Endothelial cell of umbilical vein (primary cell): ENCODE measurements at regions not wholly inside any gene's neighbourhood (a gene's known extent, or its start where the extent isn't known, plus 50 kb on each side); places are given as distances from the start of the nearest gene placed in this dataset.

ENCODE experiments used
- BruUV-seq: library from RNA; stranded (reverse); fragments of 400-500 nt; replicated peaks from 2 replicates; lab custom pipeline; 2021; lab: Mats Ljungman, UMichigan
- CTCF ChIA-PET: fragments of 300-600, 350-600 bp; sonication (Branson Sonifier 250); formaldehyde crosslinking; loops from one replicate; lab custom pipeline; 2021; ENCODE audit warnings: antibody characterized with exemption, inconsistent platforms; lab: Charles Lee
- POLR2A ChIA-PET: fragments of 300-600, 350-600 bp; sonication (Branson Sonifier 250); formaldehyde crosslinking; loops from one replicate; lab custom pipeline; 2021; ENCODE audit warnings: antibody characterized with exemption, inconsistent platforms; lab: Charles Lee
- DNase-seq: peaks from one replicate; pipeline ENCODE4 v3.0.0-alpha.2; 2011; ENCODE audit warnings: low read depth, low spot score
- FAIRE-seq: peaks from 2 replicates; lab custom pipeline; 2011; peaks lifted over from hg19 to GRCh38; lab: Jason Lieb, UNC
- H2AFZ ChIP-seq: 2 replicates; pipeline ENCODE4 v1.6.0; 2012; ENCODE audit warnings: low read depth, low read length, control low read depth, inconsistent platforms
- H3K27ac ChIP-seq: 2 replicates; pipeline ENCODE4 v1.5.1; 2011; ENCODE audit warnings: low read depth, mild to moderate bottlenecking, control low read depth, low read length, moderate library complexity; ENCODE audit not compliant: insufficient read depth
- H3K27me3 ChIP-seq, 2 experiments: 2 replicates each; pipeline versions ENCODE4 v1.6.0 to v1.6.1; 2011; ENCODE audit warnings: low read length in 2 of 2, mixed read lengths in 1 of 2; ENCODE audit not compliant: control insufficient read depth in 2 of 2, insufficient read depth in 2 of 2
- H3K36me3 ChIP-seq, 2 experiments: 2 replicates in 1 of 2; 3 replicates in 1 of 2; pipeline ENCODE4 v1.5.1; 2011; ENCODE audit warnings: low read length in 2 of 2, mild to moderate bottlenecking in 1 of 2, moderate library complexity in 1 of 2; ENCODE audit not compliant: control insufficient read depth in 2 of 2, insufficient read depth in 2 of 2; ENCODE audit errors: extremely low read depth in 1 of 2
- H3K4me1 ChIP-seq: 3 replicates; pipeline ENCODE4 v1.5.1; 2011; ENCODE audit warnings: mild to moderate bottlenecking, low read length; ENCODE audit not compliant: control insufficient read depth, insufficient read depth; ENCODE audit errors: extremely low read depth
- H3K4me2 ChIP-seq: 2 replicates; pipeline ENCODE4 v1.6.1; 2011; ENCODE audit warnings: low read length, control low read depth, mixed read lengths; ENCODE audit not compliant: insufficient read depth
- H3K4me3 ChIP-seq, 3 experiments: fragments of 200-600 bp in 1 of 3; sonication (generic), shearing (Covaris generic) in 1 of 3; replicated peaks in 1 of 3; 2 replicates each; pipeline ENCODE4 v1.5.1; 2011 to 2016; ENCODE audit warnings: control low read depth in 3 of 3, low read length in 3 of 3, mild to moderate bottlenecking in 2 of 3, inconsistent platforms in 1 of 3, low read depth in 1 of 3, moderate library complexity in 1 of 3; ENCODE audit not compliant: insufficient read depth in 1 of 3
- H3K79me2 ChIP-seq: 2 replicates; pipeline ENCODE4 v1.6.0; 2012; ENCODE audit warnings: low read length, inconsistent platforms; ENCODE audit not compliant: control insufficient read depth, insufficient read depth
- H3K9ac ChIP-seq: replicated peaks from 2 replicates; pipeline ENCODE3; 2011; ENCODE audit warnings: low read length, control low read depth; ENCODE audit not compliant: insufficient read depth; ENCODE audit errors: extremely low read depth
- H3K9me1 ChIP-seq: replicated peaks from 3 replicates; pipeline ENCODE4 v1.6.0; 2011; ENCODE audit warnings: mild to moderate bottlenecking, low read length; ENCODE audit not compliant: control insufficient read depth, insufficient read depth; ENCODE audit errors: extremely low read depth
- H3K9me3 ChIP-seq: replicated peaks from 2 replicates; pipeline ENCODE4 v1.5.1; 2012; ENCODE audit warnings: low read length, inconsistent platforms; ENCODE audit not compliant: control insufficient read depth, insufficient read depth
- H4K20me1 ChIP-seq: replicated peaks from 2 replicates; pipeline ENCODE3; 2011; ENCODE audit warnings: mild to moderate bottlenecking, low read length; ENCODE audit not compliant: control insufficient read depth, insufficient read depth; ENCODE audit errors: extremely low read depth
- CTCF ChIP-seq, 2 donors: IDR thresholded peaks; 1 replicate in 1 of 2; 2 replicates in 1 of 2; pipeline ENCODE4 v1.5.1; 2011; ENCODE audit warnings: low read length in 2 of 2, mild to moderate bottlenecking in 2 of 2, moderate library complexity in 2 of 2, control low read depth in 1 of 2, inconsistent platforms in 1 of 2, low read depth in 1 of 2; ENCODE audit not compliant: insufficient read depth in 1 of 2; ENCODE audit errors: extremely low read depth in 1 of 2
- EZH2 ChIP-seq: IDR thresholded peaks from 2 replicates; pipeline ENCODE4 v1.6.1; 2012; ENCODE audit warnings: borderline replicate concordance, low read depth, mild to moderate bottlenecking, moderate library complexity, low read length, inconsistent platforms; ENCODE audit not compliant: severe bottlenecking
- FOS ChIP-seq: IDR thresholded peaks from 2 replicates; pipeline ENCODE4 v1.6.1; 2011; ENCODE audit warnings: mild to moderate bottlenecking, low read length, moderate library complexity, borderline replicate concordance; ENCODE audit not compliant: insufficient read depth
- GATA2 ChIP-seq: IDR thresholded peaks from 2 replicates; pipeline ENCODE4 v1.7.0; 2011; ENCODE audit warnings: low read depth, mild to moderate bottlenecking, moderate library complexity, mixed read lengths, low read length; ENCODE audit not compliant: insufficient read length, insufficient read depth
- JUN ChIP-seq: IDR thresholded peaks from 2 replicates; pipeline ENCODE4 v1.6.1; 2011; ENCODE audit warnings: borderline replicate concordance, low read depth; ENCODE audit not compliant: insufficient read length, insufficient read depth
- MYC ChIP-seq: IDR thresholded peaks from one replicate; pipeline ENCODE4 v1.6.1; 2011; ENCODE audit warnings: mild to moderate bottlenecking, low read depth, low read length
- POLR2A ChIP-seq: IDR thresholded peaks from 2 replicates; pipeline ENCODE4 v1.6.1; 2012; ENCODE audit warnings: low read depth, mild to moderate bottlenecking, control low read depth, low read length
- POLR2AphosphoS5 ChIP-seq: IDR thresholded peaks from 2 replicates; pipeline ENCODE4 v1.6.1; 2012; ENCODE audit warnings: low read depth, mild to moderate bottlenecking, control low read depth, low read length, moderate library complexity; ENCODE audit not compliant: insufficient read depth
- dilution Hi-C: fragments of 300-500 bp; cut with MboI; formaldehyde crosslinking; loops from one replicate; pipeline ENCODE4 v1.15.0; 2019; ENCODE audit warnings: low sequenced_read_pairs; ENCODE audit not compliant: extremely low pct_ligation_motif_present
- intact Hi-C: fragments of 100-400 bp; cut with micrococcal nuclease; formaldehyde crosslinking; loops from one replicate; pipeline ENCODE4 v1.10.0; 2022
- TF ChIP-seq, protein P1 (sequence below): IDR thresholded peaks from 2 replicates; pipeline ENCODE4 v1.6.1; 2011; ENCODE audit not compliant: insufficient read depth, insufficient read length

DNA sequence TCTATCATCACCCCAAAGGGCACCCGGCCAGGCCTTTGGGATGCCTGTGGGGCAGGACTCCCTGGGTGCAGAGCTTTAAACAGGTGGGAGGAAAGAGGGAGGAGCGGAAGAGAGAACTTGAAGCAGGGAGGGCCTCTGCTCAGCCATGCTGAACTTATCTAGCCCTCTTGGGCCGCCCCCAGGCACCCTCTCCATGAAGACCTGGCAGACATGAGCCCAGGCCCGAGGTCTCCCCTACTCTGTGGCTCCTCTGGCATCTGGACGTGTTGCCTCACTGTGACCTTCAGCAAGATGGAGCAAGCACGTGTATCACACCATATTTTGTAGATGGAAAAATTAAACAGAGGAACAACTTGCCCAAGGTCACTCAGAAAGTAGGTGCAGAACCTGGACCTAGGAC lies 711.4 kb downstream of the MATN1 start:
- no peaks in the 10 kb centered on the region for H3K4me1 ChIP-seq
- no peaks in the 10 kb centered on the region for H3K27me3 ChIP-seq
- FAIRE-seq, result no peak
- DNase-seq, result no peak
- intact Hi-C loops, result no loop called here
- no peak overlapping the region for H2AFZ ChIP-seq
- no peaks in the 10 kb centered on the region for H3K79me2 ChIP-seq
- H3K9me1 ChIP-seq, result no peaks in the 10 kb centered on the region
- ChIA-PET CTCF (no interaction called here), POLR2A (no interaction called here)
- no peak overlapping the region for H3K9ac ChIP-seq
- no peaks in the 10 kb centered on the region for H3K9me3 ChIP-seq
- TF ChIP-seq JUN, result no peak
- TF ChIP-seq FOS, result no peak
- no peak for TF ChIP-seq POLR2A
- TF ChIP-seq MYC, result no peak
- TF ChIP-seq CTCF (IDR thresholded peaks at IDR 0.05; ENCODE audit: extremely low read depth in 1 of 2, insufficient read depth in 1 of 2, low read depth in 1 of 2, low read length in 2 of 2), result no peak
- TF ChIP-seq, protein P1, sequence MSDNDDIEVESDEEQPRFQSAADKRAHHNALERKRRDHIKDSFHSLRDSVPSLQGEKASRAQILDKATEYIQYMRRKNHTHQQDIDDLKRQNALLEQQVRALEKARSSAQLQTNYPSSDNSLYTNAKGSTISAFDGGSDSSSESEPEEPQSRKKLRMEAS, result no peak
- TF ChIP-seq POLR2AphosphoS5, result no peak
- TF ChIP-seq GATA2, result no peak
- no peak for TF ChIP-seq EZH2
- BruUV-seq, result no TSS peak
- H3K27ac ChIP-seq, result no peak overlapping the region
- no peak overlapping the region for H3K4me3 ChIP-seq
- H4K20me1 ChIP-seq, result no peaks in the 10 kb centered on the region
- H3K4me2 ChIP-seq, result no peak overlapping the region
- dilution Hi-C loops, result no loop called here
- no peaks in the 10 kb centered on the region for H3K36me3 ChIP-seq
